A673 (cell line): ENCODE measurements at regions not wholly inside any gene's neighbourhood (a gene's known extent, or its start where the extent isn't known, plus 50 kb on each side); places are given as distances from the start of the nearest gene placed in this dataset.

Source experiments
- BruUV-seq: library from RNA; stranded (reverse); fragments of 400-500 nt; replicated peaks from 2 replicates; lab custom pipeline; 2021; lab: Mats Ljungman, UMichigan
- CTCF ChIA-PET: fragments of 300-600 bp; sonication (Branson Sonifier 250); formaldehyde crosslinking; loops from one replicate; lab custom pipeline; 2022; ENCODE audit warnings: antibody characterized with exemption; lab: Charles Lee
- POLR2A ChIA-PET: fragments of 300-600 bp; sonication (Branson Sonifier 250); formaldehyde crosslinking; loops from one replicate; lab custom pipeline; 2022; ENCODE audit warnings: antibody characterized with exemption; ENCODE audit not compliant: low non-redundant PET; lab: Charles Lee
- DNase-seq: peaks from one replicate; pipeline ENCODE4 v3.0.0-alpha.2; 2015; ENCODE audit warnings: low spot score
- H3K27ac ChIP-seq: fragments of 200-600 bp; sonication (generic); 2 replicates; pipeline ENCODE4 v1.5.1; 2016; ENCODE audit warnings: mixed run types, low read depth, mild to moderate bottlenecking, mixed read lengths, antibody characterized with exemption, low read length; ENCODE audit not compliant: poor library complexity, severe bottlenecking
- H3K27me3 ChIP-seq: fragments of 200-600 bp; sonication (generic); replicated peaks from 2 replicates; pipeline ENCODE4 v1.6.1; 2017; ENCODE audit warnings: mixed run types, low read depth, mild to moderate bottlenecking, mixed read lengths, antibody characterized with exemption, low read length; ENCODE audit not compliant: insufficient read depth, poor library complexity
- H3K36me3 ChIP-seq: fragments of 200-600 bp; sonication (generic); 2 replicates; pipeline ENCODE4 v1.6.1; 2016; ENCODE audit warnings: mixed run types, mild to moderate bottlenecking, mixed read lengths, antibody characterized with exemption, low read length; ENCODE audit not compliant: insufficient read depth, poor library complexity, severe bottlenecking
- H3K4me1 ChIP-seq: fragments of 200-600 bp; sonication (generic); 2 replicates; pipeline ENCODE4 v1.6.1; 2017; ENCODE audit warnings: mixed run types, mild to moderate bottlenecking, mixed read lengths, antibody characterized with exemption, low read length; ENCODE audit not compliant: insufficient read depth, poor library complexity, severe bottlenecking
- H3K4me3 ChIP-seq: fragments of 200-600 bp; sonication (generic); 2 replicates; pipeline ENCODE4 v1.5.1; 2016; ENCODE audit warnings: low read depth, mixed run types, mild to moderate bottlenecking, mixed read lengths, low read length; ENCODE audit not compliant: poor library complexity, severe bottlenecking
- H3K9me3 ChIP-seq: fragments of 200-600 bp; sonication (generic); 2 replicates; pipeline ENCODE4 v1.6.1; 2016; ENCODE audit warnings: mixed run types, low read depth, mild to moderate bottlenecking, mixed read lengths, antibody characterized with exemption, low read length; ENCODE audit not compliant: poor library complexity, severe bottlenecking
- EZH2 ChIP-seq: fragments of 200-600 bp; sonication (generic); IDR thresholded peaks from 2 replicates; pipeline ENCODE4 v1.6.1; 2017; ENCODE audit warnings: borderline replicate concordance, low read depth, mild to moderate bottlenecking, mixed read lengths, antibody characterized with exemption, low read length; ENCODE audit not compliant: poor library complexity, severe bottlenecking
- intact Hi-C: fragments of 100-400 bp; cut with micrococcal nuclease; formaldehyde crosslinking; loops from one replicate; pipeline ENCODE4 v1.10.0; 2022; ENCODE audit not compliant: unreplicated experiment
- TF ChIP-seq, protein P1 (sequence below): fragments of 300-800, 200-600 bp; sonication (generic); conservative IDR thresholded peaks from 2 replicates; pipeline ENCODE4 v1.5.1; 2017; ENCODE audit warnings: low read depth, mild to moderate bottlenecking, antibody characterized with exemption, low read length, moderate library complexity, mixed read lengths

DNA sequence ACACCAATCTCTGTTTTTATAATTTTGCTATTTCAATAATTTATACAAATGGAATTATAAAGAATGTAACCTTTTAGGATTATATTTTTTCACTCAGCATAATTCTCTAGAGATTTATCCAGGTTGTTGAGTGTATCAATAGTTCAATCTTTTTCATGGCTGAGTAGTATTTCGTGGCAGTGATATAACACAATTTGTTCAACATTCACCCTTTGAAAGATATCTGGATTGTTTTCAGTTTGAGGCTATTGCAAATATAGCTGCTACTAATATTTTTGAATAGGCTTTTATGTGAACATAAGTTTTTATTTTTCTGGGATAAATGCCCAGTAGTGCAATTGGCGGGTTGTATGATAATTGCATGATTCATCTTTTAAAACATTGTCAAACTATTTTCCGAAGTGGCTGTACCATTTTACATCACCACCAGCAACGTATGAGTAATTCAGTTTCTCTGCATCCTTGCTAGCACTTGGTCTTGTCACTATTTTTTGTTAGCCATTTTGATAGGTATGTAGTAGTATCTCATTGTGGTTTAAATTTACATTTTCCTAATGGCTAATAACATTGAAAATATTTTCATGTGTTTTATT is 55.6 kb upstream of the ABCD3 start:
- Histone ChIP-seq H3K4me3 (no peak overlapping the region), H3K27ac (no peak overlapping the region), H3K36me3 (no peaks in the 10 kb centered on the region), H3K27me3 (no peaks in the 10 kb centered on the region), H3K4me1 (no peaks in the 10 kb centered on the region), H3K9me3 (peaks cover 4% of the 10 kb centered on the region)
- intact Hi-C loops, result no loop called here
- TF ChIP-seq, protein P1, sequence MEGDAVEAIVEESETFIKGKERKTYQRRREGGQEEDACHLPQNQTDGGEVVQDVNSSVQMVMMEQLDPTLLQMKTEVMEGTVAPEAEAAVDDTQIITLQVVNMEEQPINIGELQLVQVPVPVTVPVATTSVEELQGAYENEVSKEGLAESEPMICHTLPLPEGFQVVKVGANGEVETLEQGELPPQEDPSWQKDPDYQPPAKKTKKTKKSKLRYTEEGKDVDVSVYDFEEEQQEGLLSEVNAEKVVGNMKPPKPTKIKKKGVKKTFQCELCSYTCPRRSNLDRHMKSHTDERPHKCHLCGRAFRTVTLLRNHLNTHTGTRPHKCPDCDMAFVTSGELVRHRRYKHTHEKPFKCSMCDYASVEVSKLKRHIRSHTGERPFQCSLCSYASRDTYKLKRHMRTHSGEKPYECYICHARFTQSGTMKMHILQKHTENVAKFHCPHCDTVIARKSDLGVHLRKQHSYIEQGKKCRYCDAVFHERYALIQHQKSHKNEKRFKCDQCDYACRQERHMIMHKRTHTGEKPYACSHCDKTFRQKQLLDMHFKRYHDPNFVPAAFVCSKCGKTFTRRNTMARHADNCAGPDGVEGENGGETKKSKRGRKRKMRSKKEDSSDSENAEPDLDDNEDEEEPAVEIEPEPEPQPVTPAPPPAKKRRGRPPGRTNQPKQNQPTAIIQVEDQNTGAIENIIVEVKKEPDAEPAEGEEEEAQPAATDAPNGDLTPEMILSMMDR, result no peak
- TF ChIP-seq EZH2, result no peak
- ChIA-PET POLR2A (no interaction called here), CTCF (no interaction called here)
- BruUV-seq, result no TSS peak
- no peak for DNase-seq

DNA sequence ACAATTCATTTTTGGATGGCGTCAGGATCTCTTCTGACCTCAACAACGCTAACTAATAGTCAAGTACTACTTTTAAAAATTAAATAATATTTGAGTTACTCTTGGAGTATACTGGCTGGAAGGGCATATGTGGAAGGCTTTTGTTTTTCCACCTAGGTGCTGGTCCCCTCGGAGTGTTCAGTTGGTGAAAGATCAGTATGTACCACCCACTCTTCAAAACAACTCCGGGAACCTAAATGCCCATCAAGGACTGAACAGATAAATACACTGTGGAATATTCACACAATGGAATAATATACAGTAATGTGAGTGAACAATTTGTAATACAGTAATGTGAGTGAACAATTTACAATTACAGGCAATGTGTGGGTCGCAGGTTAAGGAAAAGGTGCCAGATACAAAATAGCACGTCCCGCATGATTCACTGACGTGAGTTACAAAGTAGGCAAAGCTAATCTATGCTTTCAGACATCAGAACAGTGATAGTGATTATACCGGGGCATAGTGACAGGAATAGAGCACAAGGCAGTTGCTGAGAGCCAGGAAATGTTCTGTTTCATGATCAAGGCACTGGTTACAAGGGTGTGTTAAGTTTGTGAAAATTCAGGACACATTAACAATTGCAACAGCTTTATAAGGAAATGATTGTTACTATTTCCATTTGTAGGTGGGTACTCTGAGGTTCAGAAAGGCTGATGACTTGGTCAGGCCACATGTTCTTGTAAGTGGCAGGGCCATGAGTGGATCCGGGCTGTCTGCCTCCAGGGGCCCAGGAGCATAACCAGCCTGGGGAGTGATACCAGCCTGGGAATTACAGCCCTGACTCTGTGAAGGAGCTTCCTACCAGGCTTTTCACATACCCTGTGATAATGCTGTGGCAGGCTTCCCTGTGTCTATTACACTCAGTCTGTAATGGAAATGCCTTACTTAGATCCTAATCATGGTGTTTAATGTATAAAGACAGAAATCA is 59.3 kb upstream of the ABCD3 start:
- no peaks in the 10 kb centered on the region for H3K4me1 ChIP-seq
- no peak for TF ChIP-seq EZH2
- TF ChIP-seq, protein P1, result no peak
- intact Hi-C loops, result no loop called here
- no peak for DNase-seq
- ChIA-PET POLR2A (no interaction called here), CTCF (no interaction called here)
- H3K27ac ChIP-seq, result no peak overlapping the region
- no TSS peak for BruUV-seq
- H3K4me3 ChIP-seq, result no peak overlapping the region
- peaks cover 3% of the 10 kb centered on the region for H3K27me3 ChIP-seq
- H3K9me3 ChIP-seq, result peaks cover 4% of the 10 kb centered on the region
- no peaks in the 10 kb centered on the region for H3K36me3 ChIP-seq

DNA sequence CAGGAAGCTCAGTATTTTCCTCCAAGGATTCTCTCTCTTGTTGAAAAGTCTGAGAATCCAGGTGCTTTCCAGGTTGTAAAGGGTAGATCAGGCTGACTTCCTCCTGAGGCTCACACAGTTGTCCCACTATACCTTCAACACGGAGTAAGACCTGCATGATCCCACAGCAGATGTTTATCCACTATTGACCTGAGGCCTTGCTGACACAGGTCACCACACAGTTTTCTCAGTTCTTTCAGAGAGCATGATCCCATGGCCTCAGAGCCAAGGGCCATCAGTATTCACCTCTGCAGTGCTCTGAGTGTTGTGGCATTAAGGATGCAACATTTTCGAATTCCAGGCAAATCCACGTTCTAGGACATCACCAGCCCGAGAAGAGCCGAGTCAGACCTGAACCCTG is 60.5 kb upstream of the ABCD3 start:
- peaks cover 4% of the 10 kb centered on the region for H3K9me3 ChIP-seq
- intact Hi-C loops, result no loop called here
- no TSS peak for BruUV-seq
- no peak for DNase-seq
- no peaks in the 10 kb centered on the region for H3K4me1 ChIP-seq
- no peaks in the 10 kb centered on the region for H3K36me3 ChIP-seq
- H3K27me3 ChIP-seq, result peaks cover 3% of the 10 kb centered on the region
- CTCF ChIA-PET, result no interaction called here
- TF ChIP-seq EZH2, result no peak
- TF ChIP-seq, protein P1, result no peak
- no peak overlapping the region for H3K4me3 ChIP-seq
- POLR2A ChIA-PET, result no interaction called here
- H3K27ac ChIP-seq, result no peak overlapping the region
